Endothelial cell (in vitro differentiated cells): ENCODE measurements at regions not wholly inside any gene's neighbourhood (a gene's known extent, or its start where the extent isn't known, plus 50 kb on each side); places are given as distances from the start of the nearest gene placed in this dataset.

Experiments
- DNase-seq: peaks from one replicate; pipeline ENCODE4 v3.0.0; 2021; ENCODE audit warnings: low spot score
- H3K27ac Mint-ChIP-seq: one replicate; pipeline ENCODE4 v1.8.0; 2021; ENCODE audit warnings: mixed read lengths, inconsistent platforms; ENCODE audit not compliant: unreplicated experiment
- H3K27me3 Mint-ChIP-seq: one replicate; pipeline ENCODE4 v1.8.0; 2021; ENCODE audit warnings: mild to moderate bottlenecking, moderate library complexity, mixed read lengths, inconsistent platforms; ENCODE audit not compliant: unreplicated experiment
- H3K36me3 Mint-ChIP-seq: one replicate; pipeline ENCODE4 v1.8.0; 2021; ENCODE audit warnings: mild to moderate bottlenecking, low read depth, mixed read lengths, inconsistent platforms; ENCODE audit not compliant: unreplicated experiment
- H3K4me1 Mint-ChIP-seq: one replicate; pipeline ENCODE4 v1.8.0; 2021; ENCODE audit warnings: mild to moderate bottlenecking, mixed read lengths, inconsistent platforms; ENCODE audit not compliant: unreplicated experiment
- H3K4me3 Mint-ChIP-seq: one replicate; pipeline ENCODE4 v1.8.0; 2021; ENCODE audit warnings: mild to moderate bottlenecking, mixed read lengths, inconsistent platforms; ENCODE audit not compliant: unreplicated experiment
- H3K9me3 Mint-ChIP-seq: one replicate; pipeline ENCODE4 v1.8.0; 2021; ENCODE audit warnings: mixed read lengths, inconsistent platforms; ENCODE audit not compliant: unreplicated experiment
- CTCF ChIP-seq: fragments of 200-600 bp; sonication (generic); IDR thresholded peaks from one replicate; pipeline ENCODE4 v1.5.0; 2021; ENCODE audit warnings: antibody characterized with exemption; ENCODE audit not compliant: unreplicated experiment

- DNase-seq = no peak
- no peak overlapping the region for H3K27ac Mint-ChIP-seq
- no peaks in the 10 kb centered on the region for H3K36me3 Mint-ChIP-seq
- no peaks in the 10 kb centered on the region for H3K9me3 Mint-ChIP-seq
- no peak overlapping the region for H3K4me3 Mint-ChIP-seq
- TF ChIP-seq CTCF = no peak
- H3K4me1 Mint-ChIP-seq = no peaks in the 10 kb centered on the region
- H3K27me3 Mint-ChIP-seq = no peaks in the 10 kb centered on the region
Measured at GRCh38 chr2:220247588-220248350, 620.3 kb downstream of the SLC4A3 start.

GRCh38 chr2:220259662-220260061 lies 632.2 kb downstream of the SLC4A3 start:
- Mint-ChIP-seq H3K4me3 (no peak overlapping the region), H3K27ac (no peak overlapping the region), H3K4me1 (no peaks in the 10 kb centered on the region)

GRCh38 chr2:220263300-220263699 lies 635.9 kb downstream of the SLC4A3 start:
- H3K4me1 Mint-ChIP-seq = no peaks in the 10 kb centered on the region
- DNase-seq = no peak
- H3K27ac Mint-ChIP-seq = no peak overlapping the region
- no peaks in the 10 kb centered on the region for H3K36me3 Mint-ChIP-seq
- H3K27me3 Mint-ChIP-seq = no peaks in the 10 kb centered on the region
- no peaks in the 10 kb centered on the region for H3K9me3 Mint-ChIP-seq
- no peak for TF ChIP-seq CTCF
- H3K4me3 Mint-ChIP-seq = no peak overlapping the region

More at GRCh38 chr2:220259662-220260061, 632.2 kb downstream of the SLC4A3 start:
- DNase-seq = no peak
- H3K9me3 Mint-ChIP-seq = no peaks in the 10 kb centered on the region
- H3K36me3 Mint-ChIP-seq = no peaks in the 10 kb centered on the region
- no peaks in the 10 kb centered on the region for H3K27me3 Mint-ChIP-seq
- TF ChIP-seq CTCF = no peak

GRCh38 chr2:220269367-220269766 lies 641.9 kb downstream of the SLC4A3 start:
- Mint-ChIP-seq H3K9me3 (no peaks in the 10 kb centered on the region), H3K4me3 (no peak overlapping the region), H3K36me3 (no peaks in the 10 kb centered on the region), H3K27me3 (peaks cover 1% of the 10 kb centered on the region), H3K4me1 (peaks cover 6% of the 10 kb centered on the region), H3K27ac (no peak overlapping the region)
- no peak for TF ChIP-seq CTCF
- DNase-seq = no peak

- Mint-ChIP-seq H3K36me3 (no peaks in the 10 kb centered on the region), H3K4me3 (no peak overlapping the region), H3K9me3 (no peaks in the 10 kb centered on the region), H3K4me1 (peaks cover 6% of the 10 kb centered on the region), H3K27ac (no peak overlapping the region), H3K27me3 (peaks cover 1% of the 10 kb centered on the region)
- DNase-seq = no peak
- no peak for TF ChIP-seq CTCF
Measured at GRCh38 chr2:220270481-220271070, 643.1 kb downstream of the SLC4A3 start.
